ENCODE measurements at regions not wholly inside any gene's neighbourhood (a gene's known extent, or its start where the extent isn't known, plus 50 kb on each side); places are given as distances from the start of the nearest gene placed in this dataset.

GRCh38 chr2:10515887-10516286 lies 67.8 kb upstream of the ODC1 start:
- H3K4me3 ChIP-seq: no peak overlapping the region
- DNase-seq: no peak
- no peaks in the 10 kb centered on the region for H3K36me3 ChIP-seq
- no peaks in the 10 kb centered on the region for H3K27me3 ChIP-seq
- H3K9me3 ChIP-seq: peaks cover 0 to 6% of the 10 kb centered on the region in 2 donors
- intact Hi-C loops (cut with DNase I; ENCODE audit: low total_unique reads): no loop called here
- no peak overlapping the region for H3K27ac ChIP-seq
- H3K4me1 ChIP-seq: no peaks in the 10 kb centered on the region
- TF ChIP-seq CTCF (IDR thresholded peaks at IDR 0.05) (no peak), POLR2A (IDR thresholded peaks at IDR 0.05) (no peak)

- no peak for TF ChIP-seq POLR2A (IDR thresholded peaks at IDR 0.05)
- TF ChIP-seq CTCF (IDR thresholded peaks at IDR 0.05): no peak
Measured at GRCh38 chr2:10514743-10515142, 66.6 kb upstream of the ODC1 start.

GRCh38 chr2:10514273-10514672 lies 66.1 kb upstream of the ODC1 start:
- Histone ChIP-seq H3K27ac (no peak overlapping the region), H3K27me3 (no peaks in the 10 kb centered on the region), H3K4me3 (no peak overlapping the region), H3K4me1 (no peaks in the 10 kb centered on the region), H3K36me3 (no peaks in the 10 kb centered on the region), H3K9me3 (peaks cover 0 to 6% of the 10 kb centered on the region in 2 donors)
- DNase-seq: no peak
- no peak for TF ChIP-seq POLR2A (IDR thresholded peaks at IDR 0.05)
- TF ChIP-seq CTCF (IDR thresholded peaks at IDR 0.05): no peak
- intact Hi-C loops (cut with DNase I; ENCODE audit: low total_unique reads): no loop called here

More at GRCh38 chr2:10514743-10515142, 66.6 kb upstream of the ODC1 start:
- Histone ChIP-seq H3K9me3 (peaks cover 0 to 6% of the 10 kb centered on the region in 2 donors), H3K27ac (no peak overlapping the region), H3K4me1 (no peaks in the 10 kb centered on the region), H3K27me3 (no peaks in the 10 kb centered on the region), H3K36me3 (no peaks in the 10 kb centered on the region), H3K4me3 (no peak overlapping the region)
- no peak for DNase-seq
- intact Hi-C loops (cut with DNase I; ENCODE audit: low total_unique reads): no loop called here

- no peaks in the 10 kb centered on the region for H3K27me3 ChIP-seq
- H3K4me1 ChIP-seq: no peaks in the 10 kb centered on the region
- H3K9me3 ChIP-seq: peaks cover 0 to 6% of the 10 kb centered on the region in 2 donors
- H3K27ac ChIP-seq: no peak overlapping the region
- no peaks in the 10 kb centered on the region for H3K36me3 ChIP-seq
- TF ChIP-seq CTCF (IDR thresholded peaks at IDR 0.05) (no peak), POLR2A (IDR thresholded peaks at IDR 0.05) (no peak)
- intact Hi-C loops (cut with DNase I; ENCODE audit: low total_unique reads): no loop called here
- no peak overlapping the region for H3K4me3 ChIP-seq
- no peak for DNase-seq
Measured at GRCh38 chr2:10513201-10513600, 65.1 kb upstream of the ODC1 start.

GRCh38 chr2:10508038-10508437 lies 59.9 kb upstream of the ODC1 start:
- Histone ChIP-seq H3K27me3 (no peaks in the 10 kb centered on the region), H3K9me3 (no peaks in the 10 kb centered on the region), H3K27ac (no peak overlapping the region), H3K36me3 (no peaks in the 10 kb centered on the region), H3K4me3 (no peak overlapping the region), H3K4me1 (no peaks in the 10 kb centered on the region)
- DNase-seq: no peak
- no peak for TF ChIP-seq CTCF (IDR thresholded peaks at IDR 0.05)
- no peak for TF ChIP-seq POLR2A (IDR thresholded peaks at IDR 0.05)
- intact Hi-C loops (cut with DNase I; ENCODE audit: low total_unique reads): no loop called here
